Activated CD8-positive, alpha-beta memory T cell treated with anti-CD3 and anti-CD28 coated beads, Interleukin-2, amount 50 U/mL, for 48 hours (primary cell): ENCODE measurements at regions not wholly inside any gene's neighbourhood (a gene's known extent, or its start where the extent isn't known, plus 50 kb on each side); places are given as distances from the start of the nearest gene placed in this dataset.

Experiments
- DNase-seq: peaks from one replicate; pipeline ENCODE4 v3.0.0-alpha.2; 2020

DNA sequence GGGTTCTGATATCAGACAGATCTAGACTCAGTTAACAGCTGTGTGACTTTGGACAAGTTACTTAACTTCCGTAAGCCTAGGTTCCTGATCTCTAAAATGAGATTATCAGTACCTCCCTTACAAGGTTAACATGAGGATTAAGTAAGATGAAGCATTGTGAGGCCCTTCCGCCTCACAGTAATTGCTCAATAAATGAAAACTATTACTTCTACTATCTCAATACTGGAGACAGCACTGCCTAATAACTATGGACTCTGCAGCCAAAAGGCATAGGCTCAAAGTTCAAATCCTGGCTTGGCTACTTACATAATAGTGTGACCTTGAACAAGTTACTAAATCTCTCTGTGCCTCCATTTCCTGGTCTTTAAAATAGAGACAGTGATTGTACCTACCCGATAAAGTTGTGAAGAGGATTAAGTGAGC is 82.0 kb upstream of the ATP11B start:
- no peak for DNase-seq

GRCh38 chr3:182711853-182712252 is 81.5 kb upstream of the ATP11B start:
- no peak for DNase-seq

GRCh38 chr3:182713111-182713510 is 80.2 kb upstream of the ATP11B start:
- DNase-seq, result no peak

DNA sequence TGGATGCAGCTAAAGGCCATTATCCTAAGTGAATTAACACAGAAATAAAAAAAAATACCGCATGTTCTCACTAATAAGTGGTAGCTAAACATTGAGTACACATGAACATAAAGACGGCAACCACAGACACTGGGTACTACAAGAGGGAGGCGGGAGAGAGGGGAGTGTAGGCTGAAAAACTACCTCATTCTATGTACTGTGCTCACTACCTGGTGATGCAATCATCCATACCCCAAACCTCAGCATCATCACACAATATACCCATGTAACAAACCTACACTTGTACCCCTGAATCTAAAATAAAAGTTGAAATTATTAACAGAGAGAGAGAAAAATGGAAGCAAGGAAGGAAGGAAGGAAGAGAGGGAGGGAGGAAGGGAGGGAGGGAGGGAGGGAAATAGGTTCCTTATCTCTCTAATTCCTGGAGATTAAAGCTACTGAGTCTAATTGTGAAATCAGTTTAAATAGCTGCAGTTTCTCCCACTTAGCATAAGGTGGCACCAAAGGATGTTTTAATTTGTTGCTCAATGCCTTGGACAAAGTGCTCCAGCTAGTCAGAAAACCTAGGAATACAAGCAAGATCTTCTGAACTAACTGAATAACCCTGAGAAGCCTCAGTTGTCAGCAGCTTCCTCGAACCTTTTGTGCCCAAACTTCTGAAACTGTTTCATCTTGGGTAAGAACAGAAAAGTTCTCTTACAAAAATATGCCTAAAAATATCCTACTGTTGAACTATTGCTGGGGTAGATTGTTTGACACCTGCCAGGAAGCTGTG is 79.4 kb upstream of the ATP11B start:
- no peak for DNase-seq

DNA sequence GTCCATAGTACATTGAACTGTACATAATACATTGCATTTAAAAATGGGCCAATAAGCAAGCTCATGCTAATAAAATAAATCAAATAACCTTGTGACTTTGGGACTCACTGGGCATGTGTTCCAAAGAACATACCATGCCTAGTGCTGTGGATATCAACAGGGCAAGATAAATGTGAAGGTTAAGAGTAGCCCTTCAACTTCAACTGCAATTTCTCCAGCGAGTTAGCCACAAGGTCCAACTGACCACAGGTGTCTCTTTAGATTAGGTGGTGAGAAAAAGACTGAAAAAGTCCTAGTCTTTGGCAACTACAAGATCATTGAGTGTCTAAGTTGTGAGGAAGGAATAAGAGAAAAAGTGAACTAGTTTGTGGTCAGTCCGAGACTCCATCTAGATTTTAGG is 78.3 kb upstream of the ATP11B start:
- DNase-seq, result no peak

DNA sequence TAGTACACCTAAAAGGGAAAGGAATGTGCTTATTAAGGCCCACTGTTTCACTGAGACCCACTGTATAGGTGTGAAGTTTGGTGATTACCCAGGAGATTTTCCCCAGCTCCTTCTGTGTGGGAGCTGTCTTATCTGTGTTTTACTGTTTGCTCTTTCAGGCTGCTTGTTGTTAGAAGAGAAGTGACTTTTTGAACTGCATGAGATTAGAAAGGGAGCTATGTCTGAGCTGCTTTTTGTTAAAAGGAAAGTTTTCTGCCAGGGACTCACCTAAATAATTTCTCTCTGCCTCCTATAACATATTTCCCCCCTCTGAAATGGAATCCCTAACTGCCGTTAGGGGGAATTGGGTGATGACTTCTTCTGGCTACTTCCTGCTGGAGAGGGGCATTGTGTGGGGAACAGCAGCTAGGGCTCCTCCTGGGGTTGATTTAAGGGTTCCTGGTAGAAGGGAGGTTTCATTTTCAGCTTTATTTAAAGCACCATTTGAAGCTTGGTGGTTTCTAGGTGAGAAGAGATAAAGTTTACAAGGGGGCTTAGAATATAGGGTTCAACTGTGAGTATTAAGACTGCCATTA is 77.1 kb upstream of the ATP11B start:
- no peak for DNase-seq

DNA sequence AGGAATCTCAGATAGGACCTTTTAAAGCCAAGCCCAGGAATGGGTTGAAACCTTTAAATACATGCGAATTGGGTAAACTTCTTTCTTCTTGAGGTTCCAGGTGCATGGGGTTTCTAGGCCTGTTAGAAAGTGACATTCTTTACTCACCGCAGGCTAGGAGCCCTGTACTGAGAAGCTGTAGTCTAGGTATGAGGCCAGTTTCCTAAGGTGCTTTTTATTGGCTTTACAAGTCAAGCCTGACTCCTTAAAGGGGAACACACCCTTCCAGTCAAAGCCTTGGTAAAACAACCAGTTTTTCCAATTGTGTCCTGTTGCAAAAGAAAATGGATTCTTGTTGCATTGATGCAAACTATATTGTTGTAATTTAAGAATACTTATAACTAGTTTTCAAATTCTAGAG is 76.1 kb upstream of the ATP11B start:
- no peak for DNase-seq

- no peak for DNase-seq
Observed at GRCh38 chr3:182722907-182723306, 70.4 kb upstream of the ATP11B start.

GRCh38 chr3:182723596-182723995 is 69.7 kb upstream of the ATP11B start:
- DNase-seq, result no peak

DNA sequence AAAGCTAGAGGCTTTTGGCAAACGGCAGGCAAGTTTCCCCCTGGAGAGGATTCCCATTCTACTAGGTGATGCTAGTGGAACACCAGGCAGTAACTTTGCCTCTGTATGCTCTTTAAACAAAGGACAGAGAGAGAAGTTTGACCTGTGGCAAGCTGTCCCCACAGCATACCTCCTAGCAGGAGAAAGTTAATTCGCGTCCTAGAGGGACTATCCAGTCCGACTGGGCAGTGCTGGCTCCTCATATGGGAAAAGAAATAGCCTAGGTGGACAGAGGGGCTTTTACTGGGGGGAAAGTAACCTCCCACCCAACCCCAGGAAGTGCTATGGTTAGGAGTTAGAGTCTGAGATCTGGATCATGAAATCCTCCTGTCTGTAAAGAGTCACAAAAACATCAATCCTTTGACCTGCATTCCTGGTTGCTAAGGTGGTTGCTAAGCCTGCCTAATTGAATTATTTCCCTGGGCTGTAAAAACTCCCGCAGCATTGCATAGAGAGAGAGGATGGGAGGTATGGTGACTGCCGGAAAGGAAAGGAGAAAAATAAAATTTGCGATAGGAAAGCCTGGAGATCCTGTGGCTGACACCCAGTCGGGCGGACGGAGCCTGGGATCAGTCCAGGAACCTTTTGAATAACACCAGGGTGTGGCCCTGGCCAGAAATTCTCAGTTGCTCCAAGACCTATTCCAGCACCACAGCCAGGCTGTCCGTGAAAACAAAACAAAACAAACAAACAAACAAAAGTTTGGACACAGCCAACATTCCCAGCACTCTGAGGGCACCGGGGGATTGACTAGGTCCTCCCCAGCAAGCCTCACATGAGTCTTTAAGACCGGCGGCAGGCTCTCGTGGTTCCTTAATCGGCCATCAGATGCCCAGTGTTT is 67.7 kb upstream of the ATP11B start:
- no peak for DNase-seq

DNA sequence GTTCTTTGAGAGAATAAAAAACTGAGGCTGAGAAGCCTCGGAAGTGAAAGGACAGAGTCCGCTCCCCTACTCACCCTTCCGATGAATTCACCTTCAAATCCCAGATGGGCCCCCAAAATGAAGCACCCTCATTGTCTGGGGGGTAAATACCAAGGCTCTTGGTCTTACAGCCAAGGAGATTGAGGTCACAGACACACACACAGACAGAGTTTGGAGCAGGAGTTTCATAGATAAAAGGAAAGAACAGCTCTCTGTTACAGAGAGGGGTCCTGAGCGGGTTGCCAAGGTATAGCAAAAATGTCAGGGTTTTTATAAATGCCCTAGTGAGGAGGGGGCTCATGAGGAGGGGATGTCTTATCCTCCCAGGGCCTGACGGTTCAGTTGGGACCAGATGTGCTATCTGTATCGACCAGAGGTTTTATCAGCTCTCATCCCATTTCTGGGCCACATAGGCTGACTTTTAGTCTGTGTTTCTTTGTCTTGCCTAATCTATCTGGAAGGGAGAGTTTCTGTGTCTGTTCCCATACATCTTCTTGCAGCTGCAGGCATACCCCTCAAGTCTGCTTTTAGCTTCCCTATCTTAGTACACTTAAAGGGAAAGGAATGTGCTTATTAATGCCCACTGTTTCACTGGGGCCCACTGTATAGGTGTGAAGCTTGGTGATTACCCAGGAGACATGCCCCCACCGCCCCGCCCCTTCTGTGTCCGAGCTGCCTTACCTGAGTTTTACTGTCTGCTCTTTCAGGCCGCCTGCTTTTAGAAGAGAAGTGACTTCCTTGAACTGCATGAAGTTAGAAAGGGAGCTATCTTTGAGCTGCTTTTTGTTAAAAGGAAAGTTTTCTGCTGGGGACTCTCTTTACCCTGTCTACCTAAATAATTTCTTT is 66.8 kb upstream of the ATP11B start:
- DNase-seq, result no peak

DNA sequence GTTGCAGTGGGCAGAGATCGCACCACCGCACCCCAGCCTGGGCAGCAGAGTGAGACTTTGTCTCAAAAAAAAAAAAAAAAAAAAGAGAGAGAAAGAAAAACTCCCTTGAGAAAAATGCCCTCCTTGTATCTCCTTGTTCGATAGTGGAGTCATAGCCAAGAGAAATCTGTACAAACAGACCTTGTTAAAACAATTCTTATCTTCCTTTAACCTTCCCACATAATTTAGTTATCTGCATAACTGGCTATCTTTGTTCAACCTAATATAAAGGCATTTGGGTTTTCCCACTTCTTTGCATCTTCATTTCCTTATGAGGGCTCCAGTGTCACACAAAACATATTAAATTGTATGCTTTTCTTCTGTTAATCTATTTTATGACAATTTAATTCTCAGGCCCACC is 65.1 kb upstream of the ATP11B start:
- no peak for DNase-seq

DNA sequence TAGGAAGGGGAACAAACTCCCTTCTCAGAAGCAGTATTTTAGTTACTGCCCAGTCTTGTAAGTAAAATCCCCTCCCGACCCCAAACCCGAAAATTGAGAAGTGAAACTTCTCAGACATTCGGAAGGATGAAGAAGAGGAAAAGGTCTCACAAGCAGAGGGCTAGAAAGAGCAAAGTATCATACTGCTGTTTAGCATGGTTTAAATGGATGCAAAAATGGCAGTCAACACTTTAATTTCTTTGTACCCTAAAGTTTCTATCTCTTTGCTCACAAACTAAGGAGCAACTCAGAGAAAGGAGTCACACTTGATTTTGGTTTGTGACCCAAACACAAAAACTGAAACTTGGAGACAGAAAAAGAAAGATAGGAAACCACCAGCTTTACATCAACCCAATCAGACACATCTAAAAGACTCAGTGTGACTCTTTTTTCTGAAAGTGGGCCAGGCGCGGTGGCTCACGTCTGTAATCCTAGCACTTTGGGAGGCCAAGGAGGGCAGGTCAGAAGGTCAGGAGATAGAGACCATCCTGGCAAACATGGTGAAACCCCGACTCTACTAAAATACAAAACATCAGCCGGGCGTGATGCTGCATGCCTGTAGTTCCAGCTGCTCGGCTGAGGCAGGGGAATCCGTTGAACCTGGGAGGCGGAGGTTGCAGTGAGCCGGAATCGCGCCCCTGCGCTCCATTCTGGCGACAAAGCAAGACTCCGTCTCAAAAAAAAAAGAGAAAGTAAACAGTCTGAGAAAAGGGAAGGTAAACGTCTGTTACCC is 63.2 kb upstream of the ATP11B start:
- DNase-seq, result no peak

DNA sequence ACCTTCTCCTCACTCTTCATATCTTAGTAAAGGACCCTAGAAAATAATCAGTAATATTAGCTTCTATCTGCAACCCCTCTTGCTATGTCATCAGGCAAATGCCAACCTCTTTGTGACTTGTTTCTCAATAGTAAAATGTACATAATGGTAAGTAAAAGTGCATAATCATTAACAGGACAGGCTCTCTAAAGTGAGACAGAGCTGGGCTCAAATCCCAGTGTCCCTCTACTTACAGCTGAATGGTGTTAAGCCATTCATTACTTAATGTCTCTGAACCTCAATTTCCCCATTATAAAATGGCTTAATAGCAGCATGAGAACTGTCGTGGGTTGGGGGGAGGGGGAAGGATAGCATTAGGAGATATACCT is 62.6 kb upstream of the ATP11B start:
- DNase-seq, result no peak

- no peak for DNase-seq
Observed at GRCh38 chr3:182731764-182732163, 61.5 kb upstream of the ATP11B start.

DNA sequence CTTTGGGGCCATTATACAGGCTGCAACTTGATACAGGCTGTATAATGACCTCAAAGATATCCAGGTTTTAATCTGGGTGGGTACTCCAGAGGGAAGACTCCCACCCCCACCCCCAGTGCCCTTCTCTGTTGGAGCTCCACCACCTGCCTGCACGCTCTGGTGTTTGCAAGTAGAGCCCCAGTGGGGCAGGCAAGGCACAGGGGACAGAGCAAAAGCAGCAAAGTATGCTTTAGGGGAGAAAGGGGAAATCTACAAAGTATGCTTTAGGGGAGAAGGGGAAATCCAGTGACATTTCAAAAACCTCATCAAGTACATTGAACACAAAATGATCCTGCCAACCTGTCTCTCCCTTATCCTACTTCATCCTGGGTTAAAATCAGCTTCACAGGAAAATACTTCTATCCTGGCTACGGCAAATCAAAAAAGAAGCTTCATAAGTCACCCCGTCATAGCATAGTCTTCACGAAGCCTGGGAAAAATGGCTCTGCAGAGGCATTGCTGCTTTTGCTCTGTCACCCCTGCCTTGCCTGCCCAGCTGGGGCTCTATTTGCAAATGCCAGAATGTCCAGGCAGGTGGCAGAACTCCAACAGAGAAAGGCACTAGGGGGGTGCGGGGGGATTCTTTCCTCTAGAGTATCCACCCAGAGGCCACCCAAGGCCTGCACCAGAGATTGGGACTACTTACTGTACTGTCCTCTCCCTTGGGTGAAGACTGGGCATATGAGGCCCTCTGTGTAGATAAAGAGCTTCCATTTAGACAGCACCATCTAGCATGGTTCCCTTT is 60.9 kb upstream of the ATP11B start:
- no peak for DNase-seq

- no peak for DNase-seq
Observed at GRCh38 chr3:182735672-182736071, 57.6 kb upstream of the ATP11B start.

DNA sequence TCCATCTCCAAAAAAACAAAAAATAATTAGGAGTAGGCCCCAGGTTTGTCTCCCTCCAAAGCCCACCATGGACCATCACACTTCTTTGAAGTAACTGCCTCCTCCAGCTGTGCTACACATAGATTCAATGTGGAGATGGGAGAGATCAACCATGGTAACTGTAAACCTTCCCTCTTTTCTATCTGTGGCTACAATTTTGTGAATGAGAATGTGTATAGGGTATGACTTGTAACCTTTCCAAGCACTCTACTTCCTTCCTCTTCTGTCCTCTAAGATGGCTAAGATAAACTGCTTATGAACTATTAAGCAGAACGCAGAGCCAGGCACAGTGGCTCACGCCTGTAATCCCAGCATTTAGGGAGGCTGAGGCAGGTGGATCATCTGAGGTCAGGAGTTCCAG is 55.5 kb upstream of the ATP11B start:
- no peak for DNase-seq

GRCh38 chr3:182738583-182739411 is 54.5 kb upstream of the ATP11B start:
- DNase-seq, result no peak

- no peak for DNase-seq
Observed at GRCh38 chr3:182739619-182740018, 53.7 kb upstream of the ATP11B start.
